ES-I3 (cell line): ENCODE measurements at regions not wholly inside any gene's neighbourhood (a gene's known extent, or its start where the extent isn't known, plus 50 kb on each side); places are given as distances from the start of the nearest gene placed in this dataset.
"Not testable (repeated sequence)": the region's sequence is repeated elsewhere in the genome, so short reads cannot be mapped to it uniquely, and the experiment has no call there.

ENCODE experiments used
- H3K36me3 ChIP-seq: 2 replicates; pipeline ENCODE4 v1.6.1; 2013; ENCODE audit warnings: mild to moderate bottlenecking, low read length, control low read depth, moderate library complexity; ENCODE audit not compliant: insufficient read depth
- H3K4me1 ChIP-seq: 2 replicates; pipeline ENCODE4 v1.6.1; 2013; ENCODE audit warnings: mild to moderate bottlenecking, control low read depth, low read length; ENCODE audit not compliant: insufficient read depth
- H3K9ac ChIP-seq: 2 replicates; pipeline ENCODE4 v1.6.1; 2013; ENCODE audit warnings: low read depth, mild to moderate bottlenecking, low read length, moderate library complexity
- H3K9me3 ChIP-seq: 2 replicates; pipeline ENCODE4 v1.6.1; 2013; ENCODE audit warnings: mild to moderate bottlenecking, low read length, moderate library complexity; ENCODE audit not compliant: control insufficient read depth, insufficient read depth

- H3K9ac ChIP-seq: no peak overlapping the region
Measured at GRCh38 chr10:80964955-80965614, 427.4 kb downstream of the SH2D4B start.

DNA sequence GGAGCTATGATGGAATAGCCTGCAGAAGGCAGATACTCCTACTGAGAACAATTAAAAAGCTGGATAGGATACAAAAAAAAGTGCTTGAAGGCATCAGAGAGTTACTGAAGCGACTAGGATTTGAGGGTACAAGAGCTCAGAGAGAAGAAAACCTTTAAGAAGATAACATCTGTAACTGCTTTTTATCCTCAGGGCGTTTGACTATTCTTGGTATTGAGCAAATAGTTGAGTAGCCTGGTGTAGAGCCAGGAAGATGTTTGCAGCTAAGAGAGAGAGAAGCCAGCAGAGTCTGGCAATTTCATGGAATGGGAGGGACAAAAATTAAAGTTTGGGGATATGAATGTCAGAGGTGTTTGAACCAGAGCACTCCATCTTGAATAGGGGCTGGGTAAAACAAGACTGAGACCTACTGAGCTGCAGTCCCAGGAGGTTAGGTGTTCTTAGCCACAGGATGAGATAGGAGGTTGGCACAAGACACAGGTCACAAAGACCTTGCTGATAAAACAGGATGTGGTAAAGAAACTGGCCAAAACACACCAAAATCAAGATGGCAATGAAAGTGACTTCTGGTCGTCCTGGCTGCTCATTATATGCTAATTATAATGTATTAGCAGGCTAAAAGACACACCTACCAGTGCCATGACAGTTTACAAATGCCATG is 428.8 kb downstream of the SH2D4B start:
- no peaks in the 10 kb centered on the region for H3K36me3 ChIP-seq

More at GRCh38 chr10:80964955-80965614, 427.4 kb downstream of the SH2D4B start:
- Histone ChIP-seq H3K4me1 (no peaks in the 10 kb centered on the region), H3K36me3 (no peaks in the 10 kb centered on the region), H3K9me3 (no peaks in the 10 kb centered on the region)

DNA sequence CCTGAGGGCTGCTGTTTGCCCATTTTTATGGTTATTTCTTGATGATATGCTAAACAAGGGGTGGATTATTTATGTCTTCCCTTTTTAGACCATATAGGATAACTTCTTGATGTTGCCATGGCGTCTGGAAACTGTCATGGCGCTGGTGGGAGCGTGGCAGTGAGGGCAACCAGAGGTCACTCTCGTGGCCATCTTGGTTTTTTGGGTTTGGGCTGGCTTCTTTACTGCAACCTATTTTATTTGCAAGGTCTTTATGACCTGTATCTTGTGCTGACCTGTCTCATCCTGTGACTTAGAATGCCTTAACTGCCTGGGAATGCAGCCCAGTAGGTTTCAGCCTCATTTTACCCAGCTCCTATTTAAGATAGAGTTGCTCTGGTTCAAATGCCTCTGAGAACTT is 429.7 kb downstream of the SH2D4B start:
- not testable (repeated sequence) for H3K9me3 ChIP-seq, H3K4me1 ChIP-seq, H3K9ac ChIP-seq, H3K36me3 ChIP-seq

More for the DNA sequence above, 428.8 kb downstream of the SH2D4B start:
- Histone ChIP-seq H3K9ac (no peak overlapping the region), H3K9me3 (no peaks in the 10 kb centered on the region), H3K4me1 (no peaks in the 10 kb centered on the region)

DNA sequence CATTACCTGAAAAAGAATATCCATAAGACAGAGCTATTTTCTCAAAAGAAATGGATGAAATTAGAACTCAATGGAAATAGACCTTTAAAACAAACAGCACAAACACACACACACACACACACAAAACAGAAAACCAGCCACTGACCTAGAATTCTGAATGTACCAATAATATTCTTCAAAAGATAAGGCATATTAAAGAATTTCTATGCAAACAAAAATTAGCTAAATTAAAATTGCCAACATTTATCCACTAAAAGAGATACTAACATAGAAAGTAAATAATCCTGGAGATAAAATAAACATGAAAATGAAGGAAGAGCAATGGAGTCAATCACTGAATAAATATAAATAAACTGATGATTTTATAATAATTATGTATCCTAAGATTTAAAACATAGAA is 431.2 kb downstream of the SH2D4B start:
- Histone ChIP-seq H3K9ac (no peak overlapping the region), H3K4me1 (no peaks in the 10 kb centered on the region), H3K36me3 (no peaks in the 10 kb centered on the region), H3K9me3 (no peaks in the 10 kb centered on the region)

DNA sequence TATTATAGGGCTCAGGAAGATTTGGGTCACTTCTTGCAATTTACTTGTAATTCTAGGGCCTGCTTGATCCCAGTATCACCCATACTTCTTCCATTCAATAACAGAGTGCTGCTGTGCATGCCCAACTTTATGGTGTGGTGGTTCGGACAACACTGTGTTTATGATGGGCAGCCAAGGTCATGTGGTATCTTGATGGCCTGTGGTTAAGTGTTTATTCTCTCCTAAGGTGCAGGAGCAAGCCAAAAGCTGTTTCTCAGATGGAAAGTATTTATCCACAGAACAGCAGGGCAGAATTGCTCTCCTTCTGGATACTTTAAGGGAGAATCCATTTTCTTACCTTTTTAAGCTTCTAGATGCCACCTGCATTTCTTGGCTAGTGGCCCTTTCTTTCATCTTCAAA is 433.8 kb downstream of the SH2D4B start:
- no peaks in the 10 kb centered on the region for H3K4me1 ChIP-seq
- no peaks in the 10 kb centered on the region for H3K36me3 ChIP-seq

DNA sequence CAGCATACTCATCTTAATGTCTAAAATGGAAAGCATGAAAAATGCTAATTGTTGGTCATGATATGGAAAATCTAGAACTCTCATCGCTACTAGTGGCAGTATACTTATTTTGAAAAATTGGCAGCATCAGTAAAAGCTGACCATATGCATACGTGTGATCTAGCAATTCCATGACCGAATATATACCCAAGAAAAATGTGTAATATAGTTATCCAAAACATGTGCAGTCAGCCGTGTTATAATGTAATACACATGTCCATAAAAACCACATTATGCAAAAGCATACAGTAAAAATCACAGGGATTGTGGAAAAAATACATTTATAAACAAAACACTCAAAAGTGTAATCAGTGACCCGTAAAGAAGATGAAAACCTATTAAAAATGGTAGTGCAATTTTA is 439.0 kb downstream of the SH2D4B start:
- H3K36me3 ChIP-seq: no peaks in the 10 kb centered on the region
- H3K9ac ChIP-seq: no peak overlapping the region
- no peaks in the 10 kb centered on the region for H3K9me3 ChIP-seq
- H3K4me1 ChIP-seq: no peaks in the 10 kb centered on the region

More for the DNA sequence above, 433.8 kb downstream of the SH2D4B start:
- Histone ChIP-seq H3K9me3 (no peaks in the 10 kb centered on the region), H3K9ac (no peak overlapping the region)

GRCh38 chr10:80985102-80985501 is 447.4 kb downstream of the SH2D4B start:
- Histone ChIP-seq H3K9me3 (no peaks in the 10 kb centered on the region), H3K4me1 (no peaks in the 10 kb centered on the region), H3K9ac (no peak overlapping the region), H3K36me3 (no peaks in the 10 kb centered on the region)

DNA sequence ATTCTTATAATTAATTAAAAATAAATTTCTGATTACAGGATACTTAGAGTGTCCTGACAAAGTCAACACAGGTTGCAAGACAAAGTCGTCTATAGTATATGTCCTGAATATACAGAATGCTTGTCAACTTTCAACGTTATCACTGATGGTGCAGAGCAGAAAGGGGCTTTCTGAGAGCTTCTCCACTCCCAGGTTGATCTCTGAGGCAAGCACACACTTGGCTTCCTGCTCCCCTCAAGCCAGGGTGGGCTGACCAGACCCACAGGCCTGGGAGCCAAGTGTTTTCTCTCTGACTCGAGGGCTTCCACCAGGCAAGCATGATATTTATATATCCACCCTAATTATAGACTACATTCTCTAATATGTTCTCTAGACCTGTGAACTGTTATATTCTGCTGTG is 448.9 kb downstream of the SH2D4B start:
- no peak overlapping the region for H3K9ac ChIP-seq
- no peaks in the 10 kb centered on the region for H3K4me1 ChIP-seq

GRCh38 chr10:80988755-80989154 is 451.1 kb downstream of the SH2D4B start:
- Histone ChIP-seq H3K9ac (no peak overlapping the region), H3K36me3 (no peaks in the 10 kb centered on the region), H3K9me3 (no peaks in the 10 kb centered on the region), H3K4me1 (no peaks in the 10 kb centered on the region)

More for the DNA sequence above, 448.9 kb downstream of the SH2D4B start:
- Histone ChIP-seq H3K36me3 (no peaks in the 10 kb centered on the region), H3K9me3 (no peaks in the 10 kb centered on the region)

DNA sequence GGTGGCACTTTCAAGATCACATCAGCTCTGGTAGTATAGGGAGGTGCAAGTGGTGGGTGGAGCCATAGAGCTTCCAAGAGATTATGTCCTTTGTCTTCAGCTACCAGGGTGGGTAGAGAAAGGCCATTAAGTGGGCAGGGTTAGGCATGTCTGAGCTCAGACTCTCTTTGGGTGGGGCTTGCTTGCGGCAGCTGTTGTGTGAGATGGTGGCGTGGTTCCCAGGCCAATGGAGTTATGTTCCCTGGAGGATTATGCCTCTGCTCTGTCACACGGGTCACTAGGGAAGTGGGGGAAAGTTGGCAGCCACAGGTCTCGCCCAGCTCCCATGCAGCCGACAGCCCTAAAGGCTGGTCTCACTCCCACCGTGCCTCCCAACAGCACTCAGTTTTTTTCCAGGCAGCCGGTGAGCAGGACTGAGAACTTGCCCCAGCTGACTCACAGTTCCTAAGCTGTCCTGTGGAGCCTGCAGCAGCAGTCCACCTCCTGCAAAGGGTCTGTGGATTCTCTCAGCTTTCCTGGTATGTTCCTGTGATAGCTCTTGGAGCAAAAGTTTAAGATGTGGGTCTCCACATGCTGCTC is 459.0 kb downstream of the SH2D4B start:
- H3K9me3 ChIP-seq: no peaks in the 10 kb centered on the region
- no peak overlapping the region for H3K9ac ChIP-seq
- no peaks in the 10 kb centered on the region for H3K4me1 ChIP-seq
- H3K36me3 ChIP-seq: no peaks in the 10 kb centered on the region

GRCh38 chr10:81000781-81001180 is 463.1 kb downstream of the SH2D4B start:
- H3K36me3 ChIP-seq: no peaks in the 10 kb centered on the region
- no peak overlapping the region for H3K9ac ChIP-seq
- no peaks in the 10 kb centered on the region for H3K4me1 ChIP-seq
- no peaks in the 10 kb centered on the region for H3K9me3 ChIP-seq

DNA sequence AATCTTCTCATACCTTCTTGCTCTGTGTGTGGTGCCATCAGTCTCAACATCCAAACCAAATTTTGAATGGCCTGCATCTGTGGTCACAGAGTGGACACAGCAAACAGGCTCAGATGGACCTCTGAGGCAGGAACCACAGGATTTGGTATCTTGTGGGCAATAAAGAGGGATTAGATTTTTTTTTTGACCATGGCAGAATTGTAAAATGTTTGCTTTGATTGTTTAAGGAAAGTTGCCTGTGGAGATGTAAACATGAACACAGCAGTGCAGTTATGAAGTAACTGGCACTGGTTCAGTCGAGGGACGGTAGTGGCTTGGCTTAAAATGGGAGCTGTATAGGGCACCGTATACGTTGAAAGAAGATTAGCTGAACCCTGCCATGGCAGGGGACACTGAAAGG is 464.7 kb downstream of the SH2D4B start:
- Histone ChIP-seq H3K9ac (no peak overlapping the region), H3K9me3 (no peaks in the 10 kb centered on the region), H3K36me3 (no peaks in the 10 kb centered on the region), H3K4me1 (no peaks in the 10 kb centered on the region)

DNA sequence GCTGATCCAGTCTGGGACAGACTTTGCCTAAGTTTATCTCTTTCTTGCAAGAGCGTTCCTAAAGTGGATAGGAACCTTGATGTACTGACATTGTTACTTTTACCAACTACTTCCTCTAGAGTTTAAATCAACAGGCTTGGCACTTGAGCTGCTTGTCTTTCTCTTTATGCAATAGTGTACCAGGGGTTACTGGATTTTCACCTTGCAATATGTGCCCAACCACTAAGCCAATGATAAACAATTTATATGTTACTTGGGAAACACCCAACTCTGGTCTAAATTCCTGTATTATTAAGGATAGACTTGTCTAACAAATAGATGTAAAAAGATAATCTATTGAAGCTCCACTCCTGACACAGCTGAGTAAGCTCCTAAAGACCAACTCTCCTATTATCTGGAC is 470.2 kb downstream of the SH2D4B start:
- Histone ChIP-seq H3K9ac (no peak overlapping the region), H3K4me1 (no peaks in the 10 kb centered on the region), H3K9me3 (no peaks in the 10 kb centered on the region), H3K36me3 (no peaks in the 10 kb centered on the region)

GRCh38 chr10:81008726-81009125 is 471.0 kb downstream of the SH2D4B start:
- H3K4me1 ChIP-seq: no peaks in the 10 kb centered on the region
- H3K36me3 ChIP-seq: no peaks in the 10 kb centered on the region
- H3K9ac ChIP-seq: no peak overlapping the region
- no peaks in the 10 kb centered on the region for H3K9me3 ChIP-seq

DNA sequence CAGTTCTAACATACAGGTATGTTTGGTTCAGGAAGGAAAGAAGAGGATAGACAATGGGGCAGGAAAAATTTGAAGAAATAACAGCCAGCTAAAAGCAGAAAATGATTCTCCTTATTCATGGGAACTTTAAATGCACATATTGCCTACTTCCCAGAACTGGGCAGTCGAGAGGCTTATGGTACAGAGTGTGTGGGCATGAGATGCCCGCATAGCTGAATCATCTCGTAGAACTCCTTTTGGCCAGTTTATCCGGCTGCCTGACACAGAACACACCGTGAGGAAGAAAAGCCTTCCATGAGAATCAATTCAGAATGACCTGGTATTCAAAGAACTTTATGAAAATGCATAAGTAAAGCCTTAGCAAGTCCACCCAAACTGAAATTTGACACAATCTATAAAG is 471.6 kb downstream of the SH2D4B start:
- H3K4me1 ChIP-seq: no peaks in the 10 kb centered on the region
- H3K9me3 ChIP-seq: no peaks in the 10 kb centered on the region
- no peak overlapping the region for H3K9ac ChIP-seq
- H3K36me3 ChIP-seq: no peaks in the 10 kb centered on the region
